Vagina (tissue), 2 donors: ENCODE measurements at regions not wholly inside any gene's neighbourhood (a gene's known extent, or its start where the extent isn't known, plus 50 kb on each side); places are given as distances from the start of the nearest gene placed in this dataset.

Source experiments
- CTCF ChIP-seq, 3 experiments: fragments of 450-650 bp in 2 of 3; fragments of 200-600 bp in 1 of 3; sonication (generic) in 1 of 3; IDR thresholded peaks; one replicate each; pipeline ENCODE4 v1.5.1; 2017 to 2019; ENCODE audit warnings: antibody characterized with exemption in 3 of 3, mild to moderate bottlenecking in 2 of 3, moderate library complexity in 2 of 3
- POLR2A ChIP-seq, 2 donors: fragments of 450-650 bp; IDR thresholded peaks; one replicate each; pipeline ENCODE4 v1.6.1; 2017; ENCODE audit warnings: antibody characterized with exemption in 2 of 2, mild to moderate bottlenecking in 2 of 2, moderate library complexity in 2 of 2
- POLR2AphosphoS5 ChIP-seq, 2 donors: sonication (generic); formaldehyde crosslinking; IDR thresholded peaks; one replicate each; pipeline ENCODE4 v1.9.0; 2017; ENCODE audit warnings: antibody characterized with exemption in 2 of 2, mild to moderate bottlenecking in 2 of 2, low read depth in 1 of 2; ENCODE audit not compliant: insufficient read depth in 1 of 2

DNA sequence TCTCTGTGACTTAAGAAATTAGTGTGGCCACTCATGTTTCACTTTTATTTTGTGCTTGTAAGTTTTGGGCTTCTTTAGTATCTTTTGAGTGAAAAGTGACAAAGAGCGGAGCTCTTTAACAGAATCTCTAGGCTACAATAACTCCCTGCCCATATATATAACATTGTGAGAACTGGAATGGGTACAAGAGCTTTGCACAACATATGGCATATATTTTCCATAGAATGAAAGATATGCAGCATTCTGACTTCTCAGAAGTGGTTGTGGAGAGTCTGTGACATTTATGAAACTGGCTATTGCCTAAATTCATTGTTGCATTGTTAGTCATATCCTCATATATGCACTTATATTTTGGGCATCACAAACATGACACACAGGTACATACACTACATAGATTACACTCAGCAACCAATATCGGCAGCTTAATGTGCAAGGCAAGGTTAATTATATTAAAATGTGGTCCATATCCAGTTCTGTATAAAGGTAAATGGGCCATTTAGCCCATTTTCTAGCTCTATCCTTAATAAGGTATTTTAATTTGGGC is 1148.2 kb downstream of the FAM181B start:
- no peak for TF ChIP-seq CTCF (IDR thresholded peaks at IDR 0.05)
- no peak for TF ChIP-seq POLR2A (IDR thresholded peaks at IDR 0.05)
- no peak for TF ChIP-seq POLR2AphosphoS5 (IDR thresholded peaks at IDR 0.05; ENCODE audit: insufficient read depth in 1 of 2, low read depth in 1 of 2)
